ENCODE measurements at regions not wholly inside any gene's neighbourhood (a gene's known extent, or its start where the extent isn't known, plus 50 kb on each side); places are given as distances from the start of the nearest gene placed in this dataset.
"Not testable (repeated sequence)": the region's sequence is repeated elsewhere in the genome, so short reads cannot be mapped to it uniquely, and the experiment has no call there.

DNA sequence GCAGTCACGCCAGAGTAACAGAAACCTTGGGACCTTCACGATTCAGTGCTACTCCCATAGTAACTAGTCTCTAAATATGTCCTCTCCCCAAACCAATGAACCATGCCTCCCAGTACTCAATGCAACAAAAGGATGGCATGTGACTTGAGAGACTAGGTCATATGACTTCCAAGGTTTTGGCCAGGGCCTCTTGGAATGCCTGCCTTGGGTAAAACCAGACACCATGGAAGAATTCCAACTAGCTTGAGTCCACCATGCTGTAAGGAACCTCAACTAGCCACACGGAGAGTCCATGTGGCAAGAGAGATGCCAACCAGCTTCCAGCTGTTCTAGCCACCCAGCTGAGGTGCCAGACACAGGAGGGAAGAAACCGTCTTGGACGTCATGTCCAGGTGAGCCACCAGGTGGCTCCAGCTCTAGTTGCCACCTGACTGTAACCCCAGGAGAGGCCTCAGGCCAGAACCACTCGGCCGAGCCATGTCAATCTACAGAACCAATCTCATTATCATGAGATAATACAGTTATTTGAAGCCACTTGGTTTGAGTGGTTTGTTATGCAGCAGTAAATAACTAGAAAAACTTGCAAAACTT lies 115.0 kb downstream of the SYF2 start:
- Histone ChIP-seq H3K27me3 (ENCODE audit: control insufficient read depth in 5 of 5, insufficient read depth in 4 of 5, low read length in 5 of 5) (peaks cover 0 to 4% (median 4%) of the 10 kb centered on the region in 5 donors), H3K9me3 (ENCODE audit: control insufficient read depth in 5 of 5, low read length in 5 of 5) (peaks cover 0 to 12% (median 8%) of the 10 kb centered on the region in 5 donors), H3K27ac (ENCODE audit: low read depth, low read length) (no peak overlapping the region), H3K36me3 (ENCODE audit: control insufficient read depth in 5 of 5, insufficient read depth in 5 of 5, low read length in 5 of 5) (no peaks in the 10 kb centered on the region), H3K4me3 (ENCODE audit: low read depth in 1 of 5, low read length in 5 of 5) (no peak overlapping the region), H3K4me1 (ENCODE audit: control insufficient read depth in 5 of 5, insufficient read depth in 5 of 5, low read length in 5 of 5) (no peaks in the 10 kb centered on the region), H3K9ac (ENCODE audit: low read length in 5 of 5) (no peak overlapping the region)

DNA sequence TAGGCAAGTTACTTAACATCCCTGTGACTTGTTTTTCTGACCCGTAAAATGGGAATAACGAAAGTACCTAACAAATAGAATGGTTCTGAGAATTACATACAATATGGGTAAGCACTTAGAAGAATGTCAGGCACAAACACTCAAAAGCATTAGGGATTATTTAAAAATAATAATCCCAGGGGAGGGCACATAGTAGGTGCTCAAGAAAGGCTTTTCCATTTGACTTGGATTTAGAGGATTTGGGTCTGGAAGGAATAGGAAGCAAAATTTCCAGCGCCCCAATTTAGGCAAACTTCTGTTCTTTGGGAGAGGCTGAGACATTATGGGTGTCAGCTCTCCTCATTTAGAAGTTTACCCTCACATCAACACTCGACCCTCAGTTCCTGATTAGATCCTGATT lies 115.5 kb downstream of the SYF2 start:
- H3K9me3 ChIP-seq (ENCODE audit: control insufficient read depth in 5 of 5, low read length in 5 of 5): peaks cover 0 to 12% (median 8%) of the 10 kb centered on the region in 5 donors
- H3K4me3 ChIP-seq (ENCODE audit: low read depth in 1 of 5, low read length in 5 of 5): no peak overlapping the region
- H3K9ac ChIP-seq (ENCODE audit: low read length in 5 of 5): no peak overlapping the region
- H3K27ac ChIP-seq (ENCODE audit: low read depth, low read length): no peak overlapping the region
- no peaks in the 10 kb centered on the region for H3K4me1 ChIP-seq (ENCODE audit: control insufficient read depth in 5 of 5, insufficient read depth in 5 of 5, low read length in 5 of 5)
- H3K27me3 ChIP-seq (ENCODE audit: control insufficient read depth in 5 of 5, insufficient read depth in 4 of 5, low read length in 5 of 5): peaks cover 0 to 4% (median 4%) of the 10 kb centered on the region in 5 donors
- no peaks in the 10 kb centered on the region for H3K36me3 ChIP-seq (ENCODE audit: control insufficient read depth in 5 of 5, insufficient read depth in 5 of 5, low read length in 5 of 5)

- not testable (repeated sequence) for H3K4me1 ChIP-seq (ENCODE audit: control insufficient read depth in 5 of 5, insufficient read depth in 5 of 5, low read length in 5 of 5); H3K36me3 ChIP-seq (ENCODE audit: control insufficient read depth in 5 of 5, insufficient read depth in 5 of 5, low read length in 5 of 5); H3K27me3 ChIP-seq (ENCODE audit: control insufficient read depth in 5 of 5, insufficient read depth in 4 of 5, low read length in 5 of 5); H3K27ac ChIP-seq (ENCODE audit: low read depth, low read length); H3K9ac ChIP-seq (ENCODE audit: low read length in 5 of 5); H3K4me3 ChIP-seq (ENCODE audit: low read depth in 1 of 5, low read length in 5 of 5)
- peaks cover 0 to 12% (median 8%) of the 10 kb centered on the region in 5 donors for H3K9me3 ChIP-seq (ENCODE audit: control insufficient read depth in 5 of 5, low read length in 5 of 5)
Measured at GRCh38 chr1:25116117-25116516, 116.2 kb downstream of the SYF2 start.

DNA sequence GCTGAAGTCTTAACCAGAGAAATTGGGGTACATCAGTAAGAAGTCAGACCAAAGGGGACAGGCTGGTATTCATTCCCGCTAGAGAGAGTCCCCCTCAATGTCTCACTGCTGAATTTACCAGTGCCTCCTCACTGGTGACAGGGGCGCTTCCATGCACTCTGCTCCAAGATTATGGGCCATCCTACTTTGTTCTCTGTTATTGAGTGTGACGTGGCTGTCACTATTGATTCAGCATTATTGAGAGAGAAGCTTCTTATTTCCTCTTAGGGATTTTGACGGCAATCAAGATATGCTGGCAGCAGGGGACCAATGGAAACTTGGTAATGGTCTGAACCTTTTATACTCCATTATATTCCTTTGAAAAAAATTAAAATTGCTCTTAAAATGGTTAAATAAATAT lies 118.6 kb downstream of the SYF2 start:
- Histone ChIP-seq H3K4me3 (ENCODE audit: low read depth in 1 of 5, low read length in 5 of 5) (no peak overlapping the region), H3K9ac (ENCODE audit: low read length in 5 of 5) (no peak overlapping the region), H3K27ac (ENCODE audit: low read depth, low read length) (no peak overlapping the region), H3K4me1 (ENCODE audit: control insufficient read depth in 5 of 5, insufficient read depth in 5 of 5, low read length in 5 of 5) (no peaks in the 10 kb centered on the region), H3K36me3 (ENCODE audit: control insufficient read depth in 5 of 5, insufficient read depth in 5 of 5, low read length in 5 of 5) (no peaks in the 10 kb centered on the region), H3K27me3 (ENCODE audit: control insufficient read depth in 5 of 5, insufficient read depth in 4 of 5, low read length in 5 of 5) (peaks cover 0 to 4% (median 4%) of the 10 kb centered on the region in 5 donors), H3K9me3 (ENCODE audit: control insufficient read depth in 5 of 5, low read length in 5 of 5) (peaks cover 3 to 21% (median 18%) of the 10 kb centered on the region in 5 donors)

DNA sequence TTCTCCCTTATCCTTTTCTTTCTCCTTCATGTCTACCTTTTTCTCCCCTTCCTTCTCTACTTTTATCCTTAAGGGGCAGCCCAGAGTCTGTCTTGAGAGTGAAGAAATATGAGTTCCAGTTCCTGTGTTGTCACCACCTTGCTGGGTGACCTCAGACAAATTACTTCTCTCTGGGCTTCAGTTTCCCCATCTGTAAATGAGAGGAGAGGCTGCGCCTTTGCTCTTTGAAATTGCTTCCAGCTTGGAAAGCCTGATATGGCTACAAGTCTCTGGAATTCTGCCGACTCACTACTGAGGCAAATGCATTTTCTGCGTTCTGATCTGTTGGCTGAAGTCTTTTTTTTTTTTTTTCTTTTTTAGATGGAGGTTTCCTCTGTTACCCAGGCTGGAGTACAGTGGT lies 119.2 kb downstream of the SYF2 start:
- no peaks in the 10 kb centered on the region for H3K36me3 ChIP-seq (ENCODE audit: control insufficient read depth in 5 of 5, insufficient read depth in 5 of 5, low read length in 5 of 5)
- peaks cover 0 to 5% (median 4%) of the 10 kb centered on the region in 5 donors for H3K27me3 ChIP-seq (ENCODE audit: control insufficient read depth in 5 of 5, insufficient read depth in 4 of 5, low read length in 5 of 5)

DNA sequence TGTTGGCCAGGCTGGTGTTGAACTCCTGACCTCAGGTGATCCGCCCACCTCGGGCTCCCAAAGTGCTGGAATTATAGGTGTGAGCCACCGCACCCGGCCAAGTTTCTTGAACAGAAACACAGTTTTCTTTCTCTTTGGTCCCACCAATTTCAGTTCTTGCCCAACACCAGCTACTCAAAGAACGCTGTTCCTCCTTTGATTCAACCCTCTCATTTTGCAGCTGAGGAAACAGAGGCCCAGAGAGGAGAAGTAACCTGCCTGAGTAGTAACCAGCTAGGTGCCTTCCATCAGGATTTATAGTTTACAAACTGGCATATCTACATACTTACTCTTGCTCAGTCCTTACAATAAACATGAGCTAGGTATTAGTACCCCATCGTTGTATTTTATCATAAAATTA lies 119.9 kb downstream of the SYF2 start:
- Histone ChIP-seq H3K4me3 (ENCODE audit: low read depth in 1 of 5, low read length in 5 of 5) (no peak overlapping the region), H3K4me1 (ENCODE audit: control insufficient read depth in 5 of 5, insufficient read depth in 5 of 5, low read length in 5 of 5) (no peaks in the 10 kb centered on the region), H3K9ac (ENCODE audit: low read length in 5 of 5) (no peak overlapping the region), H3K9me3 (ENCODE audit: control insufficient read depth in 5 of 5, low read length in 5 of 5) (peaks cover 3 to 17% (median 16%) of the 10 kb centered on the region in 5 donors), H3K36me3 (ENCODE audit: control insufficient read depth in 5 of 5, insufficient read depth in 5 of 5, low read length in 5 of 5) (no peaks in the 10 kb centered on the region), H3K27me3 (ENCODE audit: control insufficient read depth in 5 of 5, insufficient read depth in 4 of 5, low read length in 5 of 5) (peaks cover under 1 to 11% (median 5%) of the 10 kb centered on the region in 5 donors), H3K27ac (ENCODE audit: low read depth, low read length) (no peak overlapping the region)

More for the DNA sequence above, 119.2 kb downstream of the SYF2 start:
- H3K27ac ChIP-seq (ENCODE audit: low read depth, low read length): no peak overlapping the region
- H3K4me1 ChIP-seq (ENCODE audit: control insufficient read depth in 5 of 5, insufficient read depth in 5 of 5, low read length in 5 of 5): no peaks in the 10 kb centered on the region
- peaks cover 3 to 20% (median 18%) of the 10 kb centered on the region in 5 donors for H3K9me3 ChIP-seq (ENCODE audit: control insufficient read depth in 5 of 5, low read length in 5 of 5)
- H3K9ac ChIP-seq (ENCODE audit: low read length in 5 of 5): no peak overlapping the region
- no peak overlapping the region for H3K4me3 ChIP-seq (ENCODE audit: low read depth in 1 of 5, low read length in 5 of 5)

DNA sequence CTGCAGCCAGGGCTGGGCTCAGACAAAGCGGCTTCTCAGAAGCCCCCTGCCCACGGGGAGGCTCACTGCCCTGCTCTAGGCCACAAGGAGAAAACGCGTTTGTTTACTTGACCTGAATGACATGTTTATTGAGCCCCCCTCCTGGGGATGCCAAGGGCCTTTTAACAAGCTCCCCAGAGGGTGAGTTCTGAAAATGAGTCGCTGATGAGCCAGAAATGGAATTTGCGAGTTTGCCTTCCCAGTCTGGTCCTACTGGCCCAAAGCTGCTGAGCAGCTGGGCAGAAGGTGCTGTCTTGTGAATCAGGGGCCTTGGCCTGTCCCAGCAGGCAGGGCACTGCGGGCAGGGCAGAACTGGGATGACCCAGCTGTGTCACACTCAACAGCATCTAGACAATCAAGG lies 120.6 kb downstream of the SYF2 start:
- Histone ChIP-seq H3K27me3 (ENCODE audit: control insufficient read depth in 5 of 5, insufficient read depth in 4 of 5, low read length in 5 of 5) (peaks cover 7 to 18% (median 11%) of the 10 kb centered on the region in 5 donors), H3K4me1 (ENCODE audit: control insufficient read depth in 5 of 5, insufficient read depth in 5 of 5, low read length in 5 of 5) (no peaks in the 10 kb centered on the region), H3K4me3 (ENCODE audit: low read depth in 1 of 5, low read length in 5 of 5) (no peak overlapping the region), H3K36me3 (ENCODE audit: control insufficient read depth in 5 of 5, insufficient read depth in 5 of 5, low read length in 5 of 5) (no peaks in the 10 kb centered on the region), H3K9ac (ENCODE audit: low read length in 5 of 5) (no peak overlapping the region), H3K9me3 (ENCODE audit: control insufficient read depth in 5 of 5, low read length in 5 of 5) (peaks cover 3 to 11% (median 10%) of the 10 kb centered on the region in 5 donors), H3K27ac (ENCODE audit: low read depth, low read length) (no peak overlapping the region)

- H3K27ac ChIP-seq (ENCODE audit: low read depth, low read length): no peak overlapping the region
- H3K4me1 ChIP-seq (ENCODE audit: control insufficient read depth in 5 of 5, insufficient read depth in 5 of 5, low read length in 5 of 5): no peaks in the 10 kb centered on the region
- H3K27me3 ChIP-seq (ENCODE audit: control insufficient read depth in 5 of 5, insufficient read depth in 4 of 5, low read length in 5 of 5): peaks cover 13 to 23% (median 16%) of the 10 kb centered on the region in 5 donors
- no peak overlapping the region for H3K9ac ChIP-seq (ENCODE audit: low read length in 5 of 5)
- no peak overlapping the region for H3K4me3 ChIP-seq (ENCODE audit: low read depth in 1 of 5, low read length in 5 of 5)
- H3K36me3 ChIP-seq (ENCODE audit: control insufficient read depth in 5 of 5, insufficient read depth in 5 of 5, low read length in 5 of 5): no peaks in the 10 kb centered on the region
- peaks cover 3 to 11% (median 10%) of the 10 kb centered on the region in 5 donors for H3K9me3 ChIP-seq (ENCODE audit: control insufficient read depth in 5 of 5, low read length in 5 of 5)
Measured at GRCh38 chr1:25110485-25110884, 121.8 kb downstream of the SYF2 start.

- Histone ChIP-seq H3K27ac (ENCODE audit: low read depth, low read length) (no peak overlapping the region), H3K4me1 (ENCODE audit: control insufficient read depth in 5 of 5, insufficient read depth in 5 of 5, low read length in 5 of 5) (no peaks in the 10 kb centered on the region), H3K9ac (ENCODE audit: low read length in 5 of 5) (no peak overlapping the region), H3K9me3 (ENCODE audit: control insufficient read depth in 5 of 5, low read length in 5 of 5) (peaks cover 3 to 11% (median 10%) of the 10 kb centered on the region in 5 donors), H3K4me3 (ENCODE audit: low read depth in 1 of 5, low read length in 5 of 5) (no peak overlapping the region), H3K27me3 (ENCODE audit: control insufficient read depth in 5 of 5, insufficient read depth in 4 of 5, low read length in 5 of 5) (peaks cover 13 to 20% (median 16%) of the 10 kb centered on the region in 5 donors), H3K36me3 (ENCODE audit: control insufficient read depth in 5 of 5, insufficient read depth in 5 of 5, low read length in 5 of 5) (no peaks in the 10 kb centered on the region)
Measured at GRCh38 chr1:25110036-25110435, 122.3 kb downstream of the SYF2 start.

GRCh38 chr1:25109531-25109951 lies 122.8 kb downstream of the SYF2 start:
- Histone ChIP-seq H3K36me3 (ENCODE audit: control insufficient read depth in 5 of 5, insufficient read depth in 5 of 5, low read length in 5 of 5) (no peaks in the 10 kb centered on the region), H3K9ac (ENCODE audit: low read length in 5 of 5) (no peak overlapping the region), H3K27me3 (ENCODE audit: control insufficient read depth in 5 of 5, insufficient read depth in 4 of 5, low read length in 5 of 5) (peaks cover 14 to 22% (median 16%) of the 10 kb centered on the region in 5 donors), H3K27ac (ENCODE audit: low read depth, low read length) (no peak overlapping the region), H3K4me3 (ENCODE audit: low read depth in 1 of 5, low read length in 5 of 5) (peak overlapping the region in 1 of 5 donors; percentile 36), H3K4me1 (ENCODE audit: control insufficient read depth in 5 of 5, insufficient read depth in 5 of 5, low read length in 5 of 5) (no peaks in the 10 kb centered on the region), H3K9me3 (ENCODE audit: control insufficient read depth in 5 of 5, low read length in 5 of 5) (peaks cover 3 to 11% (median 10%) of the 10 kb centered on the region in 5 donors)

Data from subcutaneous abdominal adipose tissue (tissue), 5 donors.